ENCODE measurements at regions not wholly inside any gene's neighbourhood (a gene's known extent, or its start where the extent isn't known, plus 50 kb on each side); places are given as distances from the start of the nearest gene placed in this dataset.

- TF ChIP-seq CTCF (IDR thresholded peaks at IDR 0.05; ENCODE audit: extremely low read depth in 1 of 2, insufficient read depth in 1 of 2, low read depth in 1 of 2, low read length in 2 of 2), result no peak
- no peak for TF ChIP-seq MAX (IDR thresholded peaks at IDR 0.05; ENCODE audit: insufficient read depth, insufficient read length)
These were observed 140.6 kb upstream of the TLE4 start for GRCh38 chr9:79431019-79431679.
